DMS53 treated with DMSO at 0.1 percent for 48 hours (cell line): ENCODE measurements at regions not wholly inside any gene's neighbourhood (a gene's known extent, or its start where the extent isn't known, plus 50 kb on each side); places are given as distances from the start of the nearest gene placed in this dataset.
"Not testable (repeated sequence)": the region's sequence is repeated elsewhere in the genome, so short reads cannot be mapped to it uniquely, and the experiment has no call there.

Source experiments
- DNase-seq: peaks from one replicate; lab custom pipeline; 2025; ENCODE audit not compliant: unreplicated experiment; lab: John Stamatoyannopoulos, UW

- DNase-seq = not testable (repeated sequence)
Observed at GRCh38 chr15:84409357-84409756, 173.8 kb downstream of the GOLGA6L4 start.

DNA sequence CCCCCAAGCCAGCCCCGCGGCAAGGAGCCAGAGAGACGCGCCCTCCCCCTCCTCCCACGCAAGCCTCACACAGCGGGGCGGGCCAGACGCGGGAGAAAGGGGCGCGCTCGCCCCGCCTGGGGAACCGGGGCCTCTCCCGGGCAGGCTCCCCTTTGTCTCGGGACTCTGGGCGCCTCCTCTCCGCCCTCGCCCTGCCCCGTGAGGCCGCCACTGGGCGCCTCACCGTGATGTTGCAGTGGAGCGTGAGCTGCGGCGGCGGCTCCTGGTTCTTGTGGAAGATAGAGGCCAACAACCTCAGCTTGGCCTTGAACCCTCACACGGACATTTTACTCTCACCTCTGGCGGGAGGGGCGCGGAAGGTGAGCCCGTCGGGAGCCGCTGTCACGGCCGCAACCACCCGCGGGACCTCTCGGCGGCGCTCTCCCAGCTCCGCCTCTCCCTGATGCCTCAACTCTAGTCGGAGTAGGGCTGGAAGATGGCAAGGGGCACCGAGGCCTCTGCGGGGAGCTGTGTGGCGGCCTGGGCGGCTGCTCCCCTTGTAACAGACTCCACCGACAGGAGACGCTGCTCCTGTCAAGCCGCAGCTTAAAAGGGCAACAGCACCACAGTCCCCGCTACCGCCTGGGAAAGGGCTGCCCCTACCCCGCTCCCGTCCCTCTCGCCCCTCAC lies 179.2 kb upstream of the ZSCAN2 start:
- DNase-seq = not testable (repeated sequence)

DNA sequence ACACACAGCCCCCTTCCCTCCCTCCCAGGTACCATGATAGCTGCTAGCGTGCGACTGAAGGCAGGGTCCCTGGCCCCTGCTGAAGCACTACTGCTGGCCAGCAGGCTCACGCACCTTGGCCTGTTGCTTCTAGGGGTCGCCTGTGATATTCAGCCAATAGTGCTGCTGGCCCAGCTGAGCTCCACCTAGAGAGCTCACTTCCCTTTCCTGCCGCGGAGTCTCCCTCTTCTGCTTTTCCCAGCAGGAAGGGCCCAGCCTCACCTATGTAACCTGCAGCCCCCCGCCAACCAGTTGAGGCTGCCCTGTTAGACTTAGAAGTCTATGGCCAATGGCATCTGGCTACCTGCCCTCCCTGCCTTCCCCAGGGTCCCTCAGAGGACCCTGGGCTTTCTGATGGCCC lies 175.5 kb upstream of the ZSCAN2 start:
- not testable (repeated sequence) for DNase-seq

GRCh38 chr15:84473305-84473877 lies 127.4 kb upstream of the ZSCAN2 start:
- DNase-seq = not testable (repeated sequence)

DNA sequence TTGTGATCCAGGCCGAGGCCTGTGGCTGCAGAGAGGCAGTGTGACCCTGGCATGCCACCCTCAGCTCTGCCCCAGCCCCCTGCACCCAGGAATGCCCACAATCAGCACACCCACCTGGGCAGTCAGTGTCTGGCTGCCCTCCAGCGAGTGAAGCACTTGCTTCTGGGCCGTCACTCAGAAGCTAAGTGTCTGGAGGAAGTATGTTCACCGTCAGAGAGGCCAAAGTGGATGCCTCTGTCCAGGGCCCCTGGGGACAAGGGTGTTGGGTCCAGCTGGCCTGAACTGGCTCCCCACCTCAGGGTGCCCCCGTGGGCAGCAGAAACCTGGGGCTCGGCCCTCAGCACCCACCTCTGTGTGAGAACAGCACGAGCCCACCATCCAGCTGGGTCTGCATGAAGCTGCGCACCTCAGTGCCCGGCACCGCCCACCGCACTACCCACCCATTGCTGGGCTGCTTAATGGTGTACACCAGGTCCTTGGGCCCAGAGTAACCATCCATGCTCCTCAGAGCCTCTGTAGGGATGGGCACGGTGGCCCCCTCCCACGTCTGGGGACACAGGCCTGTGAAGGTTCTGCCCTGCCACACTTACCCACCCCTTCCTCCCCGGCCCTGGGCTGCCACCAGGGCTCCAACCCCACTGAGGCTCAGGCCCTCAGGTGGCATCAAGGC lies 124.3 kb upstream of the ZSCAN2 start:
- not testable (repeated sequence) for DNase-seq

GRCh38 chr15:84477550-84477949 lies 123.3 kb upstream of the ZSCAN2 start:
- DNase-seq = not testable (repeated sequence)

DNA sequence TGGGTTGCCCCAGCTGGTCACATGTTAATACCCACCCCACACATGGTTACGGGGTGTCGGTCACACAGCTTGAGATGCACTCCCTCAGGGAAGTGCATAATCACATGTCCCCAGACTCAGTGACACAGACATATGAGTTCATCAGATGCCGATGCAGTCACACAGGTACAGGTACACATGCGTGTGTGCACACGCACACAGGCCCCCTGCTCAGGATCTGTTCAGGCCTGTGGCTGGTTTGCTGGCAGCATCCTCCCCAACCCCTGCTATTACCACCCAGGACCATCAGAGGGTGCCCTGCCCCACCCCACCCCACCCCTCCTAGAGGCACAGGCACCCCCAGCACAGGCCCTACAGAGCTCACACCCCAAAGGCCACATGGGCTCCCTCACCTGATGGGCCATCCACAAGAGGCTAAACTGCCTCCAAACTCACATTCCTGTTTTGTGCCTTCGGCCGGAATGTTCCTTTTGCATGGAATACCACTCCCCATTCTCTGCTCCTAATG lies 120.6 kb upstream of the ZSCAN2 start:
- not testable (repeated sequence) for DNase-seq

- DNase-seq = not testable (repeated sequence)
Observed at GRCh38 chr15:84483859-84484258, 117.0 kb upstream of the ZSCAN2 start.

DNA sequence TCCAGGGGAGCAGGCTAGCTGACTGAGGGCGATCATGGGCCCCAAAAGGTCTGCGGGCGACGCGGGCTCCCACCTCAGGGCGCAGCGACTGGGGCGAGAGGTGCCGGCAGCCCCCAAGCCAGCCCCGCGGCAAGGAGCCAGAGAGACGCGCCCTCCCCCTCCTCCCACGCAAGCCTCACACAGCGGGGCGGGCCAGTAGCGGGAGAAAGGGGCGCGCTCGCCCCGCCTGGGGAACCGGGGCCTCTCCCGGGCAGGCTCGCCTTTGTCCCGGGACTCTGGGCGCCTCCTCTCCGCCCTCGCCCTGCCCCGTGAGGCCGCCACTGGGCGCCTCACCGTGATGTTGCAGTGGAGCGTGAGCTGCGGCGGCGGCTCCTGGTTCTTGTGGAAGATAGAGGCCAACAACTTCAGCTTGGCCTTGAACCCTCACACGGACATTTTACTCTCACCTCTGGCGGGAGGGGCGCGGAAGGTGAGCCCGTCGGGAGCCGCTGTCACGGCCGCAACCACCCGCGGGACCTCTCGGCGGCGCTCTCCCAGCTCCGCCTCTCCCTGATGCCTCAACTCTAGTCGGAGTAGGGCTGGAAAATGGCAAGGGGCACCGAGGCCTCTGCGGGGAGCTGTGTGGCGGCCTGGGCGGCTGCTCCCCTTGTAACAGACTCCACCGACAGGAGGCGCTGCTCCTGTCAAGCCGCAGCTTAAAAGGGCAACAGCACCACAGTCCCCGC lies 100.5 kb upstream of the ZSCAN2 start:
- not testable (repeated sequence) for DNase-seq

- DNase-seq = not testable (repeated sequence)
Observed at GRCh38 chr15:84503101-84503500, 97.7 kb upstream of the ZSCAN2 start.

DNA sequence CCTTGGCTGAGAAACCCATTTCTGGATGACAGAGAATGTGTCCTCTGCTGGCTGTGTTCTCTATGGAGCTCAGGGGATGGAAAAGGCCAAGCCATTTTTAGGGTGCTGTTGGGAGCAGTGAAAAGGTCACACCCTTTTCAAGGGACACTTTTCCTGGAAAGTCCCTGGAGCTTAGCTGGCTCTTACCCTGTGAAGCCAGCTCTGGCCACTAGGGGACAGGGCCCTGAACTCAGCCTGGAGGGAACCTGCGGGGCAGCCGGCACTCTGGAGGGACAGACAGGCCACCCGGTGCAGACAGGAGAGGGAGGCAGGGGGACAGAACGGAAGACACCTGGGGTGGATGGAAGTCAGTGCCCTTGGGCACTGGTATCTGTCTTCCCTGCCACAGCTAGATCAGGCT lies 95.3 kb upstream of the ZSCAN2 start:
- DNase-seq = not testable (repeated sequence)

DNA sequence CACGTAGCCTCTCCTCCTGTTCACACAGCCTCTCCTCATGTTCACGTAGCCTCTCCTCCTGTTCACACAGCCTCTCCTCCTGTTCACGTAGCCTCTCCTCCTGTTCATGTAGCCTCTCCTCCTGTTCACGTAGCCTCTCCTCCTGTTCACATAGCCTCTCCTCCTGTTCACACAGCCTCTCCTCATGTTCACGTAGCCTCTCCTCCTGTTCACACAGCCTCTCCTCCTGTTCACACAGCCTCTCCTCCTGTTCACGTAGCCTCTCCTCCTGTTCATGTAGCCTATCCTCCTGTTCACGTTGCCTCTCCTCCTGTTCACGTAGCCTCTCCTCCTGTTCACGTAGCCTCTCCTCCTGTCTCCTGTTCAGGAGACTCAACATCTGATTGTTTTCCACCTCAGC lies 88.5 kb upstream of the ZSCAN2 start:
- not testable (repeated sequence) for DNase-seq

- not testable (repeated sequence) for DNase-seq
Observed at GRCh38 chr15:84516773-84517172, 84.0 kb upstream of the ZSCAN2 start.

- DNase-seq = not testable (repeated sequence)
Observed at GRCh38 chr15:84525491-84526344, 75.1 kb upstream of the ZSCAN2 start.

- not testable (repeated sequence) for DNase-seq
Observed at GRCh38 chr15:84530751-84531150, 70.1 kb upstream of the ZSCAN2 start.

GRCh38 chr15:84531223-84531622 lies 69.6 kb upstream of the ZSCAN2 start:
- DNase-seq = not testable (repeated sequence)

DNA sequence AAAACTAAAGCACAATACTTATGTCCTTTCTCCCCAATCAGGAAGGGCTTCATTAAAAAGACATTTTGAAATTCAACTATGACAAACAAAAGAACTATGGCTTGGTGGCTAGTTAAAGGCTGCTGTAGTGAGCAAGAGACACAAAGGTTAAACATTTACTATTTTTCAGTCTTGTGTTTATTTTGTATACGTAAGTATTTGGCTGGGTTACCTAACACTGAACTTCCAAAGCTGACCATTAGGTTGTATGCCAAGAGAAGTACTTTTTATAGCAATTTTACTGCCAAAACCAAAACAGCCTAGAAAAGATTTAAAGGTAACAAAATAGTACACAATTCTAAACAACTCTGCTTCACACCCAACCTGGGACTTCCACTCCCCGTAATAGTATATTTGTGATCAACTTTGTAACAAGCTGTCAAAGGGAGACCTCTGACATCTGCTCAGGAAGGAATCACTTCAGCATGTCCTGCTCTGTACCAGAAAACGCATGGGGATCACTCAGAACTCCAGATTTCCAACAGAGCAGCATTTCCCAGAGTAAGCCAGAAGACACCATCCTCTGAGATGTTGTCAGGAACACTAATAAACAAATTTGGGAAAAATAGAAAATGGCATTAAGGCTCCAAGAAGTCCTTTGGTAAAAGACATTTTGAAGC lies 69.0 kb upstream of the ZSCAN2 start:
- DNase-seq = peak; percentile 41

- not testable (repeated sequence) for DNase-seq
Observed at GRCh38 chr15:84533705-84534104, 67.1 kb upstream of the ZSCAN2 start.

- not testable (repeated sequence) for DNase-seq
Observed at GRCh38 chr15:84534561-84535235, 66.1 kb upstream of the ZSCAN2 start.
